ENCODE measurements at regions not wholly inside any gene's neighbourhood (a gene's known extent, or its start where the extent isn't known, plus 50 kb on each side); places are given as distances from the start of the nearest gene placed in this dataset.

GRCh38 chr10:124325998-124326636 is 92.6 kb downstream of the OAT start:
- Histone ChIP-seq H3K36me3 (no peaks in the 10 kb centered on the region), H3K27ac (no peak overlapping the region), H3K9me3 (no peaks in the 10 kb centered on the region), H3K27me3 (no peaks in the 10 kb centered on the region), H3K4me3 (no peak overlapping the region), H3K4me1 (no peaks in the 10 kb centered on the region)
- TF ChIP-seq POLR2A (IDR thresholded peaks at IDR 0.05) = no peak
- TF ChIP-seq CTCF (IDR thresholded peaks at IDR 0.05 in 4 of 5, conservative IDR thresholded peaks at IDR 0.05 in 1 of 5) = no peak
- in situ Hi-C loops (cut with MboI; ENCODE audit: low sequenced_read_pairs in 4 of 4) = no loop called here
- ATAC-seq (no peak), DNase-seq (no peak)
- intact Hi-C loops (cut with DNase I; ENCODE audit: low total_unique reads) = no loop called here

GRCh38 chr10:124325633-124325914 is 93.1 kb downstream of the OAT start:
- Histone ChIP-seq H3K9me3 (no peaks in the 10 kb centered on the region), H3K27me3 (no peaks in the 10 kb centered on the region), H3K36me3 (no peaks in the 10 kb centered on the region), H3K4me3 (no peak overlapping the region), H3K4me1 (no peaks in the 10 kb centered on the region), H3K27ac (no peak overlapping the region)
- ATAC-seq (no peak), DNase-seq (no peak)
- intact Hi-C loops (cut with DNase I; ENCODE audit: low total_unique reads) (no loop called here), in situ Hi-C loops (cut with MboI; ENCODE audit: low sequenced_read_pairs in 4 of 4) (no loop called here)
- TF ChIP-seq POLR2A (IDR thresholded peaks at IDR 0.05) = no peak
- TF ChIP-seq CTCF (IDR thresholded peaks at IDR 0.05 in 4 of 5, conservative IDR thresholded peaks at IDR 0.05 in 1 of 5) = no peak

GRCh38 chr10:124324856-124325632 is 93.7 kb downstream of the OAT start:
- no peak for TF ChIP-seq CTCF (IDR thresholded peaks at IDR 0.05 in 4 of 5, conservative IDR thresholded peaks at IDR 0.05 in 1 of 5)
- no peak for TF ChIP-seq POLR2A (IDR thresholded peaks at IDR 0.05)
- DNase-seq (no peak), ATAC-seq (no peak)
- in situ Hi-C loops (cut with MboI; ENCODE audit: low sequenced_read_pairs in 4 of 4) (no loop called here), intact Hi-C loops (cut with DNase I; ENCODE audit: low total_unique reads) (no loop called here)
- H3K27me3 ChIP-seq = no peaks in the 10 kb centered on the region
- H3K4me1 ChIP-seq = no peaks in the 10 kb centered on the region
- H3K4me3 ChIP-seq = no peak overlapping the region
- H3K36me3 ChIP-seq = no peaks in the 10 kb centered on the region
- no peaks in the 10 kb centered on the region for H3K9me3 ChIP-seq
- no peak overlapping the region for H3K27ac ChIP-seq

GRCh38 chr10:124324451-124324850 is 94.3 kb downstream of the OAT start:
- Histone ChIP-seq H3K9me3 (no peaks in the 10 kb centered on the region), H3K36me3 (no peaks in the 10 kb centered on the region), H3K27ac (no peak overlapping the region), H3K27me3 (no peaks in the 10 kb centered on the region), H3K4me1 (no peaks in the 10 kb centered on the region), H3K4me3 (no peak overlapping the region)
- ATAC-seq (no peak), DNase-seq (no peak)
- in situ Hi-C loops (cut with MboI; ENCODE audit: low sequenced_read_pairs in 4 of 4) (no loop called here), intact Hi-C loops (cut with DNase I; ENCODE audit: low total_unique reads) (no loop called here)
- no peak for TF ChIP-seq CTCF (IDR thresholded peaks at IDR 0.05 in 4 of 5, conservative IDR thresholded peaks at IDR 0.05 in 1 of 5)

All from gastrocnemius medialis (tissue), 4 donors.